T1000 (cell line): ENCODE measurements at regions not wholly inside any gene's neighbourhood (a gene's known extent, or its start where the extent isn't known, plus 50 kb on each side); places are given as distances from the start of the nearest gene placed in this dataset.
"Not testable (repeated sequence)": the region's sequence is repeated elsewhere in the genome, so short reads cannot be mapped to it uniquely, and the experiment has no call there.

Experiments
- DNase-seq: peaks from one replicate; lab custom pipeline; 2025; ENCODE audit warnings: mixed read lengths; lab: John Stamatoyannopoulos, UW

- no peak for DNase-seq
These were observed 404.7 kb upstream of the PODXL start for GRCh38 chr7:131961054-131961680.

GRCh38 chr7:131959106-131959812 is 402.8 kb upstream of the PODXL start:
- DNase-seq, result no peak

DNA sequence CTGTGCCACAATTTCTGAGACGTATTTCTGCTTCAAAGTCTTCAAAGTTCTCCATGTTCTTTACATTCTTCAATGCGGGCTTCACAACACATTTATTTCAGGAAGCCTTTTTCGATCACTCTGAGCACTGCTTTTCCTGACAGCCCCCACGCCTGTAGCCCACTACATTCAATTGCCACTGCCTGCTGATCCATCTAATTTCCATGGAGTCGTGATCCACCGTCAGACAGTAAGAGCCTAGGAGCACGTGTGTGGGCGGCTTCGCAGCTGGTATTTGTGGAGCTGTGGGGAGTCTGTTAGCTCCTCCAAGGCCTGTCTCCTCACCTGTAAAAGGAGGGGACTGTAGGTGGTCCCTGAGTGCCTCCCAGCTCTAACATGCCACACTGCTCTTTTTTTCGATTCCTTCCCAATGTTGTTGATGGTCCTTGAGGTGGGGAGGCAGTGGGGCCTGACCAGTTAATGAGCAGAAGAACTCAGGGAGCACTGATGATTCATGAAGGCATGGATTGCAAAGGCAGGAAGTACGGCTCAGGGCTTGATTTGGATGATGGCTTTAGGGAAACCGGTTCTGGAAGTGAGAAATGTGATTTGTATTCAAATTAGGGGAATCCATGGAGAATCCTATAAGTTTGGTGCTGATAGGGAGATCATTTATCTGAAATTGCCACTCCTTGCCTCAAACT is 401.1 kb upstream of the PODXL start:
- no peak for DNase-seq

GRCh38 chr7:131956864-131957263 is 400.4 kb upstream of the PODXL start:
- no peak for DNase-seq

DNA sequence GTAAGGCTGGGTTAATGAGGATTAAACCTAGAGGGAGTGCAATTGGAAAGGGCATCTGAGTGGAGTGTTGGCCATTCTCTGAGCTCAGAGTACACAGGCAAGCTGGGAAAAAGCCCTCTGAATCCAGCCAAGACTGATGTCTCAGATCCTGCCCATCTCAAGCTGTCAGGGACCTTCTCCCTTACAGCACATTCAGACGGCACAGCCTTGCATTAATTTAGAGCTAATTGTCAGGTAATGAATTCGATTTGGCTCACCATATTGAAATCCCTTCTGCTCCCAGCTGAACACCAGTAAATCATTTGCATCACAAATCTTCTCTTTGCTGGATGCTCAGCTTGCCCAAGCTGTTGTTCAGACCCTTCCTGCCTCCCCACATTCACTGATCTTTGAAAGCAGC is 399.3 kb upstream of the PODXL start:
- DNase-seq, result no peak

- no peak for DNase-seq
These were observed 396.8 kb upstream of the PODXL start for GRCh38 chr7:131953184-131953583.

DNA sequence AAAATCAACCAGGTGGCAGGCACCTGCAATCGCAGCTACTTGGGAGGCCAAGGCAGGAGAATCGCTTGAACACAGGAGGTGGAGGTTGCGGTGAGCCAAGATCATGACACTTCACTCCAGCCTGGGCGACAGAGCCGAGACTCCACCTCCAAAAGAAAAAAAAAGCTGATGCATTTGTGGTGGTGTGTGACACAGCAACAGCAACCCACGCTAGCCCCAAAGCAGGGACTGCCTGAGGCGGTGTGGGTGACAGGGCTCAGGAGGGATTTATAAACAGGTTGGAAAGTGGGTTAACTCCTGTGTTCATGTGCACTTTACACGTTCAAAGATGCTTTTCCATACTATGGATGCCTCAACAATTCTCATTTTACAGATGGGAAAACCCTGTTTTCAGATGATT is 395.9 kb upstream of the PODXL start:
- no peak for DNase-seq

DNA sequence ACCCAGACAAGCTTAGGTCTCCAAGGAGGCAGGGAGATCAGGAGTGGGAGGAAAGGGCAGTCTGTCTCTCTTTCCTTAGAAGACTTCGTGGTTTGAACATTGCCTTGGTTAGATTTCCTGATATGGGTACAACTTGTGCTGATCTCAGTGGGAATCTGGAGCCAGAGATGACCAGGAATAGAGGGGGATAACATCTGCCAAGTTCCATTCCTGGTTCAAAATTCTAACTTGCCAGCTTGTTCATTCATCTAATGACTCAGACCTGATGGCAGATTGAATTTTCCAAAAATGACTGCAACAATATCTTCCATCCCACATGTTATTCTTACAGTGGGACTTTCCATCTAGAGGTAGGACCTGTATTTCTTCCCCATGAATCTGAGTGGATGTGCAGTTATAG is 394.3 kb upstream of the PODXL start:
- no peak for DNase-seq

GRCh38 chr7:131949659-131950058 is 393.2 kb upstream of the PODXL start:
- no peak for DNase-seq

GRCh38 chr7:131948434-131949053 is 392.1 kb upstream of the PODXL start:
- DNase-seq, result no peak

DNA sequence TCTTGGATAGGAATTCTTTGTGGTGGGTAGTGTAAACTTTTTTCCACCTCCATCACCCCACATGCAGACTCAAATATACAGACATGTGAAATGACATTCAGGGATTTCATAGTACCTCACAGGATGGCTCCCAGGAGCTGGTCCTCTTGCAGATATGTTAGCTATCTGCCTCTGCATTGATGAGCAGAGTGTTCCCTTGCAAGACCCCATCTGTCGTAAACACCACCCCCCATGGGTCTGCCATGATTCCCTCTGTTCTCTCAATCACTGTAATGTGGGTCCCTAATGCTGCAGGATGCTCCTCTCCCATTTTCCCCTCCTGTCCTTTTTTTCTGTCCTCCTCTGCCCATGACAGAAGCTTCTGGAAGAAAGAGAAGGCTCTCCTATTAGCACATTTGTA is 391.2 kb upstream of the PODXL start:
- DNase-seq, result no peak

GRCh38 chr7:131945957-131946544 is 389.6 kb upstream of the PODXL start:
- no peak for DNase-seq

GRCh38 chr7:131945313-131945911 is 389.0 kb upstream of the PODXL start:
- DNase-seq, result no peak

- DNase-seq, result no peak
These were observed 388.2 kb upstream of the PODXL start for GRCh38 chr7:131944556-131945069.

- no peak for DNase-seq
These were observed 387.2 kb upstream of the PODXL start for GRCh38 chr7:131943646-131944045.

DNA sequence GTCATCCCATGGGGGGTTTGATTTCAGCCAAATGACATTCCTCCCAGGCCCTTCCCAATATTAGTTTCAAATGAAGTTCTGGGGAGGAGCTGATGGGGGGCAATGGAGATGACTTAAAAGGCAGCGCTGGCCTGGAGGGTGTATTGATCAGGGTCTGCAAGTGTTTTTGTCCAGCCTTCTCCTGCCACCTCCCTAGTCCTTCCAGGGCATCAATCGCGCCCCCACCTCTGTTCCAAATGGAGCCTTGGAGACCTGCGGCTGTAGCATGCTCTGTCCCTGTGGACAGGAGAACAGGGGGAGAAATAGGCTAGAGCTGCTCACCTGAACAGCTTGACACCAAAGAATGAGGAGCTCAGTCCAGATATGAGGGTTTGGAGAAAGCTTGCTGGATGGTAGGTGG is 386.8 kb upstream of the PODXL start:
- DNase-seq, result no peak

- DNase-seq, result no peak
These were observed 386.1 kb upstream of the PODXL start for GRCh38 chr7:131942287-131943150.

DNA sequence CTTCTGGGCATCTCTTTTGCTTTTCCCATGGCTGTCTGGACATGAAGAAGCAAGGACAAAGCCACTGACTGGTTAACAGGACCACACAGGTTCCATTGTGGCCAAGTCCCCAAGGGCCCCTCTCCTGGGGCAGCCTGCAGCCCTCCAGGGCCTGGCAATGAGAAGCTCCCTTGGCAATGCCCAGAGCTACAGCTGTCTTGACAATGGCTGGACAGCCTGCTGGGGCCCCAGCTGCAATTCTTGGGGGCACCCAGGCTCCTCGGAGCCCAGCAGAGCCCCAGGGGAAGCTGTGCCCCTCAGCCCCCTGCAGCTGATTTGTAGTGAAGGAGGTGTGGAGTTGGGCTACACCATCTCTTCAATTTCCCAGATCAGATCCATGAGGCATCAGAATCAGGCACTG is 384.9 kb upstream of the PODXL start:
- DNase-seq, result no peak

DNA sequence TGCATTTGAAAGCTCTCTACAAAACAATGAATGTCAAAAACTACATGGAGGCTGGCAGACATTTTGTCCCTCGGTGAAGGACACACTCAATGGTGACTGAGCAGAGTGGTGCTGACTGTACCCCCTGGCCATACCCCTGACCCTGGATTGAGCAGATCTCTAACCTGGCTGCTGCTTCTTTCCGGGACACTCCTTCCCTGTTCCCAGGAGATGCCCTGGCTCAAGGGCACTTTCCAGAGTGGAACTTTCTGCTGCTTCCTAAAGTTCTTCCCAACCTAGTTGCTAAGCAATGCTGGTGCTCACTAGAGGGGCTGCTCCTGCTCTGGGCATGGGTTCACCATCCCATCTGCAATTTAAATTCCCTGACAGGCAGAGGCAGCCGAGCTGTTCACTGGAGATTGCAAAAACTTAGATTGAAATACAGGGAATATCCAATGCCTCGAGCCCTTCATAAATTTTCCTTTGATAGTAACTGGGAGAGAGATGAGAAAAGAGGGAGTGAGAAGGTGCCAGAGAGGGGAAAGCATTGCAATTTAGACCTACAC is 384.3 kb upstream of the PODXL start:
- no peak for DNase-seq

DNA sequence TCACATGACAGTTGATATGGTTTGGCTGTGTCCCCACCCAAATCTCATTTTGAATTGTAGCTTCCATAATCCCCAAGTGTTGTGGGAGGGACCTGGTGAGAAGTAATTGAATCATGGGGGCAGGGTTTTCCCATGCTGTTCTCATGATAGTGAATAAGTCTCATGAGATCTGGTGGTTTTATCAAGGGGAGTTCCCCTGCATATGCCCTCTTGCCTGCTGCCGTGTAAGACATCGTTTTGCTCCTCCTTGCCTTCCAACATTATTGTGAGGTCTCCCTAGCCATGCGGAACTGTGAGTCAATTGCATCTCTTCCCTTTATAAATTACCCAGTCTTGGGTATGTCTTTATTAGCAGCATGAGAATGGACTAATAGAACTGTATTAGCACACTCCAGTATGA is 382.4 kb upstream of the PODXL start:
- not testable (repeated sequence) for DNase-seq

DNA sequence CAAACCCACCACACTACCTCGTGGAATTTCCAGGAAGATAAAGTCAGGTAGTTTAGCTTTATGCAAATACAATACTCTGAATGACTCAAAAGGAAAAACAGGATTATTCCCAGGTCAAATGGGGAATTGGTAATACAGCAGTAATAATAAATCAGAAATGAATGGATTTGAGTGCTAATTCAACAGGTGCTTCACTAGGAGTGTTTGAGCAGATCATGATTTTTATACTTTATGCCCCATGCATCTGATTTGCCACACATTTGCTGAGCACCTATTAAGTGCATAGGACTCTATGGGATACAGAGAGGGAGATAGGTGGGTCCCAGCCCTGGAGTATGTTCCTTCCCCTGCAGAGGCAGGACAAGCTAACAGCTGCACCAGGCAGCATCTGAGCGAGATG is 381.4 kb upstream of the PODXL start:
- no peak for DNase-seq
